Urothelium cell line (cell line): ENCODE measurements at regions not wholly inside any gene's neighbourhood (a gene's known extent, or its start where the extent isn't known, plus 50 kb on each side); places are given as distances from the start of the nearest gene placed in this dataset.

ENCODE experiments used
- DNase-seq: peaks from one replicate; pipeline ENCODE4 v3.0.0; 2011; ENCODE audit warnings: low spot score, mixed read lengths
- FAIRE-seq: peaks from 2 replicates; lab custom pipeline; 2011; peaks lifted over from hg19 to GRCh38; lab: Jason Lieb, UNC

GRCh38 chr5:135127439-135128240 lies 93.6 kb upstream of the PITX1 start:
- DNase-seq (peak; percentile 84), FAIRE-seq (no peak)

GRCh38 chr5:135126688-135127438 lies 92.8 kb upstream of the PITX1 start:
- DNase-seq = no peak
- FAIRE-seq = no peak

- DNase-seq = no peak
- no peak for FAIRE-seq
These were observed 90.7 kb upstream of the PITX1 start for GRCh38 chr5:135124724-135125123.

- no peak for FAIRE-seq
These were observed 90.1 kb upstream of the PITX1 start for GRCh38 chr5:135124128-135124527.

GRCh38 chr5:135122797-135123196 lies 88.8 kb upstream of the PITX1 start:
- FAIRE-seq = no peak

More at GRCh38 chr5:135124128-135124527, 90.1 kb upstream of the PITX1 start:
- DNase-seq = no peak

GRCh38 chr5:135120951-135121350 lies 86.9 kb upstream of the PITX1 start:
- DNase-seq (no peak), FAIRE-seq (no peak)

More at GRCh38 chr5:135122797-135123196, 88.8 kb upstream of the PITX1 start:
- DNase-seq = no peak

GRCh38 chr5:135119481-135119880 lies 85.5 kb upstream of the PITX1 start:
- DNase-seq = no peak
- FAIRE-seq = no peak

GRCh38 chr5:135117590-135117989 lies 83.6 kb upstream of the PITX1 start:
- FAIRE-seq = no peak

GRCh38 chr5:135116160-135116561 lies 82.1 kb upstream of the PITX1 start:
- FAIRE-seq = no peak
- no peak for DNase-seq

More at GRCh38 chr5:135117590-135117989, 83.6 kb upstream of the PITX1 start:
- no peak for DNase-seq

- no peak for FAIRE-seq
- DNase-seq = no peak
These were observed 81.6 kb upstream of the PITX1 start for GRCh38 chr5:135115591-135115990.

GRCh38 chr5:135114759-135115158 lies 80.7 kb upstream of the PITX1 start:
- FAIRE-seq = no peak
- DNase-seq = no peak

GRCh38 chr5:135112008-135112725 lies 78.1 kb upstream of the PITX1 start:
- DNase-seq (no peak), FAIRE-seq (no peak)

GRCh38 chr5:135110785-135111596 lies 77.0 kb upstream of the PITX1 start:
- FAIRE-seq = no peak
- no peak for DNase-seq

- FAIRE-seq = no peak
- DNase-seq = no peak
These were observed 75.0 kb upstream of the PITX1 start for GRCh38 chr5:135108992-135109391.

GRCh38 chr5:135108569-135108968 lies 74.5 kb upstream of the PITX1 start:
- DNase-seq = no peak
- FAIRE-seq = no peak

- FAIRE-seq (no peak), DNase-seq (no peak)
These were observed 74.0 kb upstream of the PITX1 start for GRCh38 chr5:135107986-135108385.

GRCh38 chr5:135106610-135107471 lies 72.8 kb upstream of the PITX1 start:
- DNase-seq = no peak
- FAIRE-seq = no peak

GRCh38 chr5:135106136-135106535 lies 72.1 kb upstream of the PITX1 start:
- DNase-seq = no peak
- no peak for FAIRE-seq

GRCh38 chr5:135105105-135105484 lies 71.1 kb upstream of the PITX1 start:
- no peak for DNase-seq
- FAIRE-seq = no peak

GRCh38 chr5:135103575-135103853 lies 69.5 kb upstream of the PITX1 start:
- FAIRE-seq = no peak
- DNase-seq = no peak
